OCI-LY7 (cell line): ENCODE measurements at regions not wholly inside any gene's neighbourhood (a gene's known extent, or its start where the extent isn't known, plus 50 kb on each side); places are given as distances from the start of the nearest gene placed in this dataset.

Experiments used
- BruUV-seq: library from RNA; stranded (reverse); fragments of 400-500 nt; replicated peaks from 2 replicates; lab custom pipeline; 2021; lab: Mats Ljungman, UMichigan
- CTCF ChIA-PET: fragments of 300-600 bp; sonication (Branson Sonifier 250); formaldehyde crosslinking; loops from one replicate; lab custom pipeline; 2022; ENCODE audit warnings: antibody characterized with exemption; ENCODE audit not compliant: unreplicated experiment; lab: Charles Lee
- POLR2A ChIA-PET: fragments of 300-600 bp; sonication (Branson Sonifier 250); formaldehyde crosslinking; loops from one replicate; lab custom pipeline; 2022; ENCODE audit warnings: antibody characterized with exemption; lab: Charles Lee
- DNase-seq: peaks from one replicate; pipeline ENCODE4 v3.0.0-alpha.2; 2015; ENCODE audit warnings: low spot score
- H2AFZ ChIP-seq: fragments of 200-600 bp; sonication (generic), shearing (Covaris generic); 2 replicates; pipeline ENCODE4 v1.6.1; 2014; ENCODE audit warnings: mild to moderate bottlenecking, antibody characterized with exemption, low read length, moderate library complexity
- H3K27ac ChIP-seq: fragments of 200-600 bp; sonication (generic); 2 replicates; pipeline ENCODE4 v1.5.1; 2014; ENCODE audit warnings: mixed run types, low read depth, mild to moderate bottlenecking, moderate library complexity, low read length, inconsistent platforms; ENCODE audit not compliant: poor library complexity, severe bottlenecking
- H3K36me3 ChIP-seq: fragments of 200-600 bp; sonication (generic); 2 replicates; pipeline ENCODE4 v1.6.1; 2014; ENCODE audit warnings: mild to moderate bottlenecking, antibody characterized with exemption, low read length, moderate library complexity, mixed read lengths; ENCODE audit not compliant: insufficient read depth
- H3K4me1 ChIP-seq: fragments of 200-600 bp; sonication (generic); 2 replicates; pipeline ENCODE4 v1.5.1; 2014; ENCODE audit warnings: mild to moderate bottlenecking, low read length; ENCODE audit not compliant: insufficient read depth, poor library complexity, severe bottlenecking
- H3K4me2 ChIP-seq: fragments of 200-600 bp; sonication (generic); 2 replicates; pipeline ENCODE4 v1.6.1; 2014; ENCODE audit warnings: mild to moderate bottlenecking, low read length
- H3K4me3 ChIP-seq: fragments of 200-600 bp; sonication (generic); 2 replicates; pipeline ENCODE4 v1.5.1; 2014; ENCODE audit warnings: mild to moderate bottlenecking, low read depth, low read length; ENCODE audit not compliant: poor library complexity, severe bottlenecking
- H3K79me2 ChIP-seq: fragments of 200-600 bp; sonication (generic); 2 replicates; pipeline ENCODE4 v1.6.1; 2016; ENCODE audit warnings: low read depth, mild to moderate bottlenecking, low read length, moderate library complexity, mixed read lengths; ENCODE audit not compliant: insufficient read depth
- H3K9me2 ChIP-seq: fragments of 200-600 bp; sonication (generic); 2 replicates; pipeline ENCODE4 v1.6.1; 2016; ENCODE audit warnings: mild to moderate bottlenecking, low read length, mixed read lengths; ENCODE audit not compliant: insufficient read depth
- H3K9me3 ChIP-seq: fragments of 200-600 bp; sonication (generic); 2 replicates; pipeline ENCODE4 v1.6.1; 2014; ENCODE audit warnings: mild to moderate bottlenecking, mixed run types, low read length, mixed read lengths
- H4K20me1 ChIP-seq: fragments of 200-600 bp; sonication (generic); 2 replicates; pipeline ENCODE4 v1.6.1; 2014; ENCODE audit warnings: mild to moderate bottlenecking, antibody characterized with exemption, low read length, moderate library complexity, mixed read lengths; ENCODE audit not compliant: insufficient read depth
- EZH2phosphoT487 ChIP-seq: fragments of 200-600 bp; sonication (generic); IDR thresholded peaks from 2 replicates; pipeline ENCODE4 v1.6.1; 2018; ENCODE audit warnings: low read depth, borderline replicate concordance, mild to moderate bottlenecking, mixed run types, antibody characterized with exemption, low read length, moderate library complexity, mixed read lengths
- intact Hi-C: fragments of 100-400 bp; cut with micrococcal nuclease; formaldehyde crosslinking; loops from one replicate; pipeline ENCODE4 v1.10.0; 2022; ENCODE audit not compliant: unreplicated experiment
- TF ChIP-seq, protein P1 (sequence below): fragments of 200-600 bp; sonication (generic); conservative IDR thresholded peaks from 2 replicates; pipeline ENCODE4 v1.5.1; 2014; ENCODE audit warnings: mild to moderate bottlenecking, antibody characterized with exemption, low read length, moderate library complexity, mixed read lengths

DNA sequence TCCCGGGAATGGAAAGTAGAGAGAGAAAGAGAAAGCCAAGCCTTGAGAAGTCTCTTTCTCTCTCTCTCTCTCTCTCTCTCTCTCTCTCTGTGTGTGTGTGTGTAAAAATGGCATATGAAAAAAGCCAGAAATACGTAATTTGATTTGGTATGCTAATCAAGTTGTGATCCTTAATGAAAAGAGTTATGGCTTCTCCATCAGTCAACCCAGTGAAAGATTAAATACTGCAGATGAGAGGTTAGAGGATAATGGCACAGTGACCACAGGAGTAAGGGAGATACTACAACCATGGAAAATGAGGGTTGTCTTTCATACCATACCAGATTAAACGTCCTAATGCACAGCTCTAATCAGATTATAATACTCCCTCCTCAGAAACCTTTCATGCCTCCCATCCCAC is 193.5 kb upstream of the SOX2 start:
- no TSS peak for BruUV-seq
- no peak overlapping the region for H3K4me3 ChIP-seq
- TF ChIP-seq EZH2phosphoT487 = no peak
- TF ChIP-seq, protein P1, sequence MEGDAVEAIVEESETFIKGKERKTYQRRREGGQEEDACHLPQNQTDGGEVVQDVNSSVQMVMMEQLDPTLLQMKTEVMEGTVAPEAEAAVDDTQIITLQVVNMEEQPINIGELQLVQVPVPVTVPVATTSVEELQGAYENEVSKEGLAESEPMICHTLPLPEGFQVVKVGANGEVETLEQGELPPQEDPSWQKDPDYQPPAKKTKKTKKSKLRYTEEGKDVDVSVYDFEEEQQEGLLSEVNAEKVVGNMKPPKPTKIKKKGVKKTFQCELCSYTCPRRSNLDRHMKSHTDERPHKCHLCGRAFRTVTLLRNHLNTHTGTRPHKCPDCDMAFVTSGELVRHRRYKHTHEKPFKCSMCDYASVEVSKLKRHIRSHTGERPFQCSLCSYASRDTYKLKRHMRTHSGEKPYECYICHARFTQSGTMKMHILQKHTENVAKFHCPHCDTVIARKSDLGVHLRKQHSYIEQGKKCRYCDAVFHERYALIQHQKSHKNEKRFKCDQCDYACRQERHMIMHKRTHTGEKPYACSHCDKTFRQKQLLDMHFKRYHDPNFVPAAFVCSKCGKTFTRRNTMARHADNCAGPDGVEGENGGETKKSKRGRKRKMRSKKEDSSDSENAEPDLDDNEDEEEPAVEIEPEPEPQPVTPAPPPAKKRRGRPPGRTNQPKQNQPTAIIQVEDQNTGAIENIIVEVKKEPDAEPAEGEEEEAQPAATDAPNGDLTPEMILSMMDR = no peak
- intact Hi-C loops = no loop called here
- ChIA-PET CTCF (no interaction called here), POLR2A (interaction anchor here (0.9 to 2.0 kb wide), 3 partner anchors 15 to 24 kb away, joined by 3 to 5 read pairs (median 3); no protein-coding TSS in a partner anchor)
- no peak for DNase-seq
- H3K79me2 ChIP-seq = no peaks in the 10 kb centered on the region
- H4K20me1 ChIP-seq = no peaks in the 10 kb centered on the region
- H3K4me1 ChIP-seq = no peaks in the 10 kb centered on the region
- H2AFZ ChIP-seq = no peak overlapping the region
- no peak overlapping the region for H3K4me2 ChIP-seq
- H3K9me3 ChIP-seq = no peaks in the 10 kb centered on the region
- H3K36me3 ChIP-seq = no peaks in the 10 kb centered on the region
- H3K9me2 ChIP-seq = no peaks in the 10 kb centered on the region
- no peak overlapping the region for H3K27ac ChIP-seq

DNA sequence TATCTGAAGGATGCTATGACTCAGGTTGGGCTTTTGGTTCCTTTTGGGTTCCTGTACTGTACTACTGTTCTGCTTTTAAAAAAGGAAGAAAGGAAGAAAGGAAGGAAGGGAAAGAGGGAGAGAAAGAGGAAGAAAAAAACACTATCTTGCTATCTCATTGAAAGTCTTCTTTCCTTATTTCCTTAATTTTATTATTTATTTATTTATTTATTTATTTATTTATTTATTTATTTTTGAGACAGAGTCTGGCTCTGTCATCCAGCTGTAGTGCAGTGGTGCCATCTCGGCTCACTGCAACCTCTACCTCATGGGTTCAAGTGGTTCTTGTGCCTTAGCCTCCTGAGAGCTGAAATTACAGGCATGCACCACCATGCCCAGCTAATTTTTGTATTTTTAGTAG is 198.9 kb upstream of the SOX2 start:
- CTCF ChIA-PET = no interaction called here
- BruUV-seq = no TSS peak
- Histone ChIP-seq H3K9me3 (peaks cover 13% of the 10 kb centered on the region), H2AFZ (no peak overlapping the region), H3K4me1 (no peaks in the 10 kb centered on the region), H3K4me3 (no peak overlapping the region), H4K20me1 (no peaks in the 10 kb centered on the region), H3K27ac (no peak overlapping the region), H3K4me2 (no peak overlapping the region), H3K36me3 (no peaks in the 10 kb centered on the region), H3K9me2 (no peaks in the 10 kb centered on the region), H3K79me2 (no peaks in the 10 kb centered on the region)
- POLR2A ChIA-PET = no interaction called here
- intact Hi-C loops = no loop called here
- no peak for DNase-seq
- TF ChIP-seq, protein P1 = no peak
- no peak for TF ChIP-seq EZH2phosphoT487

DNA sequence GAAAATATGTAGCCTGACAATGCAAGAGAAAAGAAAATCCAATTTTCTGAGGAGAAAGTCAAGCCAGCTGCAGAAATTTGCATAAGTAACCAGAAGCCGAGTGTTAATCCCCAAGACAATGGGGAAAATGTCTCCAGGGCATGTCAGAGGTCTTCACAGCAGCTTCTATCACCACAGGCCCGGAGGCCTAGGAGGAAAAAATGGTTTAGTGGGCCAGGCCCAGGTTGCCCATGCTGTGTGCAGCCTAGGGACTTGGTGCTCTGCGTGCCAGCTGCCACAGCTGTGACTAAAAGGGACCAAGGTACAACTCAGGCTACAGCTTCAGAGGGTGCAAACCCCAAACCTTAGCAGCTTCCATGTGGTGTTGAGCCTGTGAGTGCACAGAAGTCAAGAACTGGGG is 201.2 kb upstream of the SOX2 start:
- BruUV-seq = no TSS peak
- Histone ChIP-seq H3K4me3 (no peak overlapping the region), H2AFZ (no peak overlapping the region), H3K9me2 (no peaks in the 10 kb centered on the region), H3K27ac (no peak overlapping the region), H3K4me1 (no peaks in the 10 kb centered on the region), H4K20me1 (no peaks in the 10 kb centered on the region), H3K36me3 (no peaks in the 10 kb centered on the region), H3K79me2 (no peaks in the 10 kb centered on the region), H3K4me2 (no peak overlapping the region), H3K9me3 (peaks cover 13% of the 10 kb centered on the region)
- ChIA-PET CTCF (no interaction called here), POLR2A (no interaction called here)
- TF ChIP-seq EZH2phosphoT487 = no peak
- TF ChIP-seq, protein P1 = no peak
- DNase-seq = no peak
- intact Hi-C loops = no loop called here
